A673 (cell line): ENCODE measurements at regions not wholly inside any gene's neighbourhood (a gene's known extent, or its start where the extent isn't known, plus 50 kb on each side); places are given as distances from the start of the nearest gene placed in this dataset.

ENCODE experiments used
- BruUV-seq: library from RNA; stranded (reverse); fragments of 400-500 nt; replicated peaks from 2 replicates; lab custom pipeline; 2021; lab: Mats Ljungman, UMichigan
- CTCF ChIA-PET: fragments of 300-600 bp; sonication (Branson Sonifier 250); formaldehyde crosslinking; loops from one replicate; lab custom pipeline; 2022; ENCODE audit warnings: antibody characterized with exemption; lab: Charles Lee
- POLR2A ChIA-PET: fragments of 300-600 bp; sonication (Branson Sonifier 250); formaldehyde crosslinking; loops from one replicate; lab custom pipeline; 2022; ENCODE audit warnings: antibody characterized with exemption; ENCODE audit not compliant: low non-redundant PET; lab: Charles Lee
- DNase-seq: peaks from one replicate; pipeline ENCODE4 v3.0.0-alpha.2; 2015; ENCODE audit warnings: low spot score
- H3K27ac ChIP-seq: fragments of 200-600 bp; sonication (generic); 2 replicates; pipeline ENCODE4 v1.5.1; 2016; ENCODE audit warnings: mixed run types, low read depth, mild to moderate bottlenecking, mixed read lengths, antibody characterized with exemption, low read length; ENCODE audit not compliant: poor library complexity, severe bottlenecking
- H3K27me3 ChIP-seq: fragments of 200-600 bp; sonication (generic); replicated peaks from 2 replicates; pipeline ENCODE4 v1.6.1; 2017; ENCODE audit warnings: mixed run types, low read depth, mild to moderate bottlenecking, mixed read lengths, antibody characterized with exemption, low read length; ENCODE audit not compliant: insufficient read depth, poor library complexity
- H3K36me3 ChIP-seq: fragments of 200-600 bp; sonication (generic); 2 replicates; pipeline ENCODE4 v1.6.1; 2016; ENCODE audit warnings: mixed run types, mild to moderate bottlenecking, mixed read lengths, antibody characterized with exemption, low read length; ENCODE audit not compliant: insufficient read depth, poor library complexity, severe bottlenecking
- H3K4me1 ChIP-seq: fragments of 200-600 bp; sonication (generic); 2 replicates; pipeline ENCODE4 v1.6.1; 2017; ENCODE audit warnings: mixed run types, mild to moderate bottlenecking, mixed read lengths, antibody characterized with exemption, low read length; ENCODE audit not compliant: insufficient read depth, poor library complexity, severe bottlenecking
- H3K4me3 ChIP-seq: fragments of 200-600 bp; sonication (generic); 2 replicates; pipeline ENCODE4 v1.5.1; 2016; ENCODE audit warnings: low read depth, mixed run types, mild to moderate bottlenecking, mixed read lengths, low read length; ENCODE audit not compliant: poor library complexity, severe bottlenecking
- H3K9me3 ChIP-seq: fragments of 200-600 bp; sonication (generic); 2 replicates; pipeline ENCODE4 v1.6.1; 2016; ENCODE audit warnings: mixed run types, low read depth, mild to moderate bottlenecking, mixed read lengths, antibody characterized with exemption, low read length; ENCODE audit not compliant: poor library complexity, severe bottlenecking
- EZH2 ChIP-seq: fragments of 200-600 bp; sonication (generic); IDR thresholded peaks from 2 replicates; pipeline ENCODE4 v1.6.1; 2017; ENCODE audit warnings: borderline replicate concordance, low read depth, mild to moderate bottlenecking, mixed read lengths, antibody characterized with exemption, low read length; ENCODE audit not compliant: poor library complexity, severe bottlenecking
- intact Hi-C: fragments of 100-400 bp; cut with micrococcal nuclease; formaldehyde crosslinking; loops from one replicate; pipeline ENCODE4 v1.10.0; 2022; ENCODE audit not compliant: unreplicated experiment
- TF ChIP-seq, protein P1 (sequence below): fragments of 300-800, 200-600 bp; sonication (generic); conservative IDR thresholded peaks from 2 replicates; pipeline ENCODE4 v1.5.1; 2017; ENCODE audit warnings: low read depth, mild to moderate bottlenecking, antibody characterized with exemption, low read length, moderate library complexity, mixed read lengths

- Histone ChIP-seq H3K9me3 (no peaks in the 10 kb centered on the region), H3K27me3 (no peaks in the 10 kb centered on the region), H3K4me3 (no peak overlapping the region), H3K4me1 (peaks cover 4% of the 10 kb centered on the region), H3K36me3 (no peaks in the 10 kb centered on the region), H3K27ac (no peak overlapping the region)
- no TSS peak for BruUV-seq
- ChIA-PET POLR2A (no interaction called here), CTCF (no interaction called here)
- intact Hi-C loops, result no loop called here
- DNase-seq, result no peak
- TF ChIP-seq, protein P1, sequence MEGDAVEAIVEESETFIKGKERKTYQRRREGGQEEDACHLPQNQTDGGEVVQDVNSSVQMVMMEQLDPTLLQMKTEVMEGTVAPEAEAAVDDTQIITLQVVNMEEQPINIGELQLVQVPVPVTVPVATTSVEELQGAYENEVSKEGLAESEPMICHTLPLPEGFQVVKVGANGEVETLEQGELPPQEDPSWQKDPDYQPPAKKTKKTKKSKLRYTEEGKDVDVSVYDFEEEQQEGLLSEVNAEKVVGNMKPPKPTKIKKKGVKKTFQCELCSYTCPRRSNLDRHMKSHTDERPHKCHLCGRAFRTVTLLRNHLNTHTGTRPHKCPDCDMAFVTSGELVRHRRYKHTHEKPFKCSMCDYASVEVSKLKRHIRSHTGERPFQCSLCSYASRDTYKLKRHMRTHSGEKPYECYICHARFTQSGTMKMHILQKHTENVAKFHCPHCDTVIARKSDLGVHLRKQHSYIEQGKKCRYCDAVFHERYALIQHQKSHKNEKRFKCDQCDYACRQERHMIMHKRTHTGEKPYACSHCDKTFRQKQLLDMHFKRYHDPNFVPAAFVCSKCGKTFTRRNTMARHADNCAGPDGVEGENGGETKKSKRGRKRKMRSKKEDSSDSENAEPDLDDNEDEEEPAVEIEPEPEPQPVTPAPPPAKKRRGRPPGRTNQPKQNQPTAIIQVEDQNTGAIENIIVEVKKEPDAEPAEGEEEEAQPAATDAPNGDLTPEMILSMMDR, result no peak
- TF ChIP-seq EZH2, result no peak
These were observed 223.7 kb upstream of the CD96 start for GRCh38 chr3:111318289-111318688.

DNA sequence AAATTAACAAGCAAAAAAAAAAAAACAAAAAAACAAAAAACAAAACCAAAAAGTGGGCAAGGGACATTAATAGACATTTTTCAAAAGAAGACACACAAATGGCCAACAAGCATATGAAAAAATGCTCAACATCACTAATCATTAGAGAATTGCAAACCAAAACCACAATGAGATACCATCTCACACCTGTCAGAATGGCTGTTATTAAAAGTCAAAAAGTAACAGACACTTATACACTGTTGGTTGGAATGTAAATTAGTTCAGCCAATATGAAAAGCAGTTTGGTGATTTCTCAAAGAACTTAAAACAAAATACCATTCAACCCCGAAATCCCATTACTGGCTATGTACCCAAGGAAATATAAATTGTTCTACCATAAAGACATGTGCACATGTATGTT, 222.4 kb upstream of the CD96 start:
- Histone ChIP-seq H3K36me3 (no peaks in the 10 kb centered on the region), H3K27ac (no peak overlapping the region), H3K4me3 (no peak overlapping the region), H3K27me3 (no peaks in the 10 kb centered on the region), H3K9me3 (no peaks in the 10 kb centered on the region), H3K4me1 (peaks cover 4% of the 10 kb centered on the region)
- ChIA-PET CTCF (no interaction called here), POLR2A (no interaction called here)
- TF ChIP-seq EZH2, result no peak
- TF ChIP-seq, protein P1, result no peak
- intact Hi-C loops, result no loop called here
- BruUV-seq, result no TSS peak
- no peak for DNase-seq

DNA sequence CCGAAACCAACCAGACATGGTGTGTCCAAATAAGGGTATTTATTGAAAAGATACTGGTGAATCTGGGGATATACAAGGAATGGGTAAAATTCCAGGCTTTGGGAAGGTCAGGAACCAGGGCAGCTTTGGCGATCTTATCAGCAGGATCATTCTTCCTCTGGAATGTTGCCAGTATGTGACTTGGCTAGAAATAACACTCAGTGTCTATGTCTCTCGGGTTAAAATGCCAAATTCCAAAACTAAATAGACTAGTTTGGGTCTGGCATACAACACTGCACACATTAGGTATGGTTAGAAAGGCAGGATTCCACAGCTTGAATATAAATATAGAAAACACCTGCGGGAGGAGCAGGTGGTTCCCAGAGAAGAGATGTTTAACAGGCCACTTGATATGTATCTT, 220.2 kb upstream of the CD96 start:
- CTCF ChIA-PET, result no interaction called here
- POLR2A ChIA-PET, result no interaction called here
- H3K27ac ChIP-seq, result no peak overlapping the region
- no peak for DNase-seq
- H3K36me3 ChIP-seq, result no peaks in the 10 kb centered on the region
- H3K4me1 ChIP-seq, result no peaks in the 10 kb centered on the region
- TF ChIP-seq, protein P1, result no peak
- TF ChIP-seq EZH2, result no peak
- intact Hi-C loops, result no loop called here
- no peak overlapping the region for H3K4me3 ChIP-seq
- no peaks in the 10 kb centered on the region for H3K27me3 ChIP-seq
- H3K9me3 ChIP-seq, result no peaks in the 10 kb centered on the region
- no TSS peak for BruUV-seq
